AG04449 (cell line): ENCODE measurements at regions not wholly inside any gene's neighbourhood (a gene's known extent, or its start where the extent isn't known, plus 50 kb on each side); places are given as distances from the start of the nearest gene placed in this dataset.
"Not testable (repeated sequence)": the region's sequence is repeated elsewhere in the genome, so short reads cannot be mapped to it uniquely, and the experiment has no call there.

Source experiments
- CTCF ChIA-PET: fragments of 350-600 bp; formaldehyde crosslinking; extraction: SDS; loops from one replicate; lab custom pipeline; 2021; ENCODE audit warnings: antibody characterized with exemption; lab: Yijun Ruan, JAX
- POLR2A ChIA-PET: fragments of 400-600, 350-600 bp; formaldehyde crosslinking; extraction: SDS; loops from one replicate; lab custom pipeline; 2020; ENCODE audit warnings: antibody characterized with exemption, inconsistent platforms; lab: Yijun Ruan, JAX
- DNase-seq: peaks from one replicate; pipeline ENCODE4 v3.0.0-alpha.2; 2010; ENCODE audit warnings: low read depth, low spot score
- H3K4me3 ChIP-seq: 2 replicates; pipeline ENCODE4 v1.5.1; 2011; ENCODE audit warnings: low read depth, mild to moderate bottlenecking, control low read depth, low read length
- TF ChIP-seq, protein P1 (sequence below): IDR thresholded peaks from one replicate; pipeline ENCODE4 v1.5.1; 2011; ENCODE audit warnings: mild to moderate bottlenecking, moderate library complexity, low read length, control low read depth, inconsistent platforms; ENCODE audit not compliant: insufficient read depth; ENCODE audit errors: missing control alignments

DNA sequence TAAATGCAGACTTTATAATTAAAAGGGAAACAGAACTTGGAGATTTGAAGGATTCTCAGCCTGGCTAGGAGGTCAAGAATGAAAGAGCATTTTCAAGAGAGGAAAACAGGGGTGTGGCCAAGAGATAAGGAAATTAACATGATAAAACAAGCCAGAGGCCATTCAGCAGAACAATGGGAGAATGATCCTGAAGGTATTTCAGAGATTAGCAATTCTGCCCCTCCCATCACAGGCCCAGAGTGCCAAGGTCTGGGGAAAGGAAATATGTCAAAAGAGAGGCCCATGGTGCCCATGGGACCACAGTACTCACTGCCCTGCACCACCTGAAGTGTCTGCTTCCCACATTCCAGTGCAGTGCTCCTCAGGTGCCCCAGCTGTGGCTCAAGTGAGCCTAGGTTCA lies 188.5 kb upstream of the STS start:
- DNase-seq, result no peak
- H3K4me3 ChIP-seq, result no peak overlapping the region
- TF ChIP-seq, protein P1, sequence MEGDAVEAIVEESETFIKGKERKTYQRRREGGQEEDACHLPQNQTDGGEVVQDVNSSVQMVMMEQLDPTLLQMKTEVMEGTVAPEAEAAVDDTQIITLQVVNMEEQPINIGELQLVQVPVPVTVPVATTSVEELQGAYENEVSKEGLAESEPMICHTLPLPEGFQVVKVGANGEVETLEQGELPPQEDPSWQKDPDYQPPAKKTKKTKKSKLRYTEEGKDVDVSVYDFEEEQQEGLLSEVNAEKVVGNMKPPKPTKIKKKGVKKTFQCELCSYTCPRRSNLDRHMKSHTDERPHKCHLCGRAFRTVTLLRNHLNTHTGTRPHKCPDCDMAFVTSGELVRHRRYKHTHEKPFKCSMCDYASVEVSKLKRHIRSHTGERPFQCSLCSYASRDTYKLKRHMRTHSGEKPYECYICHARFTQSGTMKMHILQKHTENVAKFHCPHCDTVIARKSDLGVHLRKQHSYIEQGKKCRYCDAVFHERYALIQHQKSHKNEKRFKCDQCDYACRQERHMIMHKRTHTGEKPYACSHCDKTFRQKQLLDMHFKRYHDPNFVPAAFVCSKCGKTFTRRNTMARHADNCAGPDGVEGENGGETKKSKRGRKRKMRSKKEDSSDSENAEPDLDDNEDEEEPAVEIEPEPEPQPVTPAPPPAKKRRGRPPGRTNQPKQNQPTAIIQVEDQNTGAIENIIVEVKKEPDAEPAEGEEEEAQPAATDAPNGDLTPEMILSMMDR, result no peak
- CTCF ChIA-PET, result no interaction called here
- POLR2A ChIA-PET, result no interaction called here

DNA sequence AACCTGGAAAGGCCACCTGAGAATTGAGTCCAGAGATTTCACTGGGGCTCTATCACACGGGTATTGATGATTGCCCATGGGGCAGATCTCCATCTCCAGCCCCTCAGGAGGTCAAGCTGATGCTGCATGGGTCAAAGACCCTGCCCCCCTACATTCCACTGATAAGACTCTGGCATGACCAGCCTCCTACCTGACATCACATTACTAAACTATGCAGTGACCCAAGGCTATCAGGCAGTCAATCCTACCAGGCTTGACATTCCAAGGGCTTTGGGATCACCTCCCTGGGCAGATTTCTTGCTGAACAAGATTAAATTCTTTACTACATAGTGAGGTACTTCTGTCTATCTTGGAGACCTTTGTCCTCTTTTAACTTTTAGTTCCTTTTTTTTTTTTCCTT lies 192.7 kb upstream of the STS start:
- H3K4me3 ChIP-seq, result no peak overlapping the region
- no peak for DNase-seq
- TF ChIP-seq, protein P1, result no peak
- ChIA-PET CTCF (no interaction called here), POLR2A (no interaction called here)

DNA sequence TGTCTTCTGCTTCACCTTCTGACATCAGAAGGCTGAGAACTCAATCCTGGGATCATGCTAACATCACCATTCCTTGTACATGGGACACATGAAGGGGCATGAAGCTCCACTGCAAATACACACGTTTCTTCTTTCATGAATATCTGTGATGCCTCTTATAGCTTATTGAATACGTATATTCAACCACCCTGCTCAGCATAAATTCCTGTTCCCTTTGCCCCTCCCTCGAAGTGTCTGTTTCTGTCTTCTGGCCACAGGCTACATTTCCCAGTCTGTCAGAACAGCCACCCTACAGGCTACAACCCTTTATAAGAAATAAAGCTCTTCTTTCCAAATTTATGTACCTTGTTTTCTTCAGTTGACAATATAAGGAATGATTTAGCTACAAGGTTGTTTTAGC lies 201.3 kb upstream of the STS start:
- no peak overlapping the region for H3K4me3 ChIP-seq
- ChIA-PET POLR2A (no interaction called here), CTCF (no interaction called here)
- TF ChIP-seq, protein P1, result no peak
- DNase-seq, result no peak

DNA sequence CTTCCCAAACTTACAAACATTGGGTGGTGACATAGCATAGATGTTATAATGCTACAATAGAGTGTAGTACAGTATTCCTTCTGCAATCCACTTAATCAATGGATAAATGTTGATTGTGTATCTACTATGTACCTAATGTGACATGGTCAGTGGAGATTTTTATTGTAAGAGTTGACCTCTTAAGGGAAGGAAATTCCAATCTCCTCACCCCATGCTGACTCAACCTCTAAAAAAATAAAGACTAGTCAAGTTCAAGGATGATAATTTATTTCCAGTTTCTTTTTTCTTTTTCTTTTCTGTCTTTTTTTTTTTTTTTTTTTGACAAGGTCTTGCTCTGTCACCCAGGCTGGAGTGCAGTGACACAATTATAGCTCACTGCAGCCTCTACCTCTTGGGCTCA lies 206.5 kb upstream of the STS start:
- ChIA-PET CTCF (no interaction called here), POLR2A (no interaction called here)
- no peak for DNase-seq
- TF ChIP-seq, protein P1, result no peak
- H3K4me3 ChIP-seq, result no peak overlapping the region

DNA sequence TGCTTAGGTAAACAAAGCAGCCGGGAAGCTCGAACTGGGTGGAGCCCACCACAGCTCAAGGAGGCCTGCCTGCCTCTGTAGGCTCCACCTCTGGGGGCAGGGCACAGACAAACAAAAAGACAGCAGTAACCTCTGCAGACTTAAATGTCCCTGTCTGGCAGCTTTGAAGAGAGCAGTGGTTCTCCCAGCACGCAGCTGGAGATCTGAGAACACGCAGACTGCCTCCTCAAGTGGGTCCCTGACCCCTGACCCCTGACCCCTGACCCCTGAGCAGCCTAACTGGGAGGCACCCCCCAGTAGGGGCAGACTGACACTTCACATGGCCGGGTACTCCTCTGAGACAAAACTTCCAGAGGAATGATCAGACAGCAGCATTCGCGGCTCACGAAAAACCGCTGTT lies 214.6 kb upstream of the STS start:
- CTCF ChIA-PET, H3K4me3 ChIP-seq, POLR2A ChIA-PET, DNase-seq: not testable (repeated sequence)

DNA sequence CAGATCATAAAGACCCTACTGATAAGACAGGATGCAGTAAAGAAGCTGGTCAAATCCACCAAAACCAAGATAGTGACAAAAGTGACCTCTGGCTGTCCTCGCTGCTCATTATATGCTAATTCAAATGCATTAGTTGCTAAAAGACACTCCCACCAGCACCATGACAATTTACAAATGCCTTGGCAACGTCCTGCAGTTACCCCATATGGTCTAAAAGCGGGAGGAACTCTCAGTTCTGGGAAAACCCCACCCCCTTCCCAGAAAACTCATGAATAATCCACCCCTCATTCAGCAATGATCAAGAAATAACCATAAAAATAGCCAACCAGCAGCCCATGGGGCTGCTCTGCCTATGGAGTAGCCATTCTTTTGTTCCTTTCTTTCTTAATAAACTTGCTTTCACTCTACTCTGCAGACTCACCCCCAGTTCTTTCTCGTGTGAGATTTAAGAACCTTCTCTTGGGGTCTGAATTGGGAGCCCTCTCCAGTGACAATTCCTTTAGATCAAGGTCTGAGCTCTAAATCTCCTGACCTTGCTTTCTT lies 217.1 kb upstream of the STS start:
- DNase-seq, result no peak
- ChIA-PET CTCF (no interaction called here), POLR2A (no interaction called here)
- no peak overlapping the region for H3K4me3 ChIP-seq
- TF ChIP-seq, protein P1, result no peak

DNA sequence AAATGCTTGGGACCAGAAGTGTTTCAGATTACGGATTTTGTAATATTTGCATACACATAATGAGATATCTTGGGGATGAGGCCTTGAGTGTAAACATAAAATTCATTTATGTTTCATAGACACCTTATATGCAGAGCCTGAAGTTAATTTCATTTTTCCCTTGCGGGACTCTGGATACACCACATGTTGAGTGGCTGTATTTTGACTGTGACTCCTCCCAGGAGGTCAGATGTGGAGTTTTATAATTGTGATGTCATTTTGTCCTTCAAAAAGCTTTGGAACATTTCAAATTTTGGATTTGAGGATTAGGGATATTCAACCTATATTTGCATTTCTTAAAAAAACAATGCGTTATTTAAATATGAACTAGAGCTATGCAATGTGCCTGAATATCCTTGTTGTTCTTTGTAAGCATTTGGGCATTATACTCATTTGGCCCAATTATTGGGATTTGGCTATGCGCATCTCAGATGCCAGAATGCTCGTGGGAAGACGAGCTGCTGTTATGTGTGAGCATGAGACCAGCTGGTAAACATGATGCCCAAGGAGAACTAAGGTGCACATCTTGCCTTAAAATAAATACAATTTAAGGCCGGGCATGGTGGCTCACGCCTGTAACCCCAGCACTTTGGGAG lies 223.0 kb upstream of the STS start:
- ChIA-PET POLR2A (no interaction called here), CTCF (no interaction called here)
- TF ChIP-seq, protein P1, result no peak

More for the DNA sequence above, 223.0 kb upstream of the STS start:
- no peak for DNase-seq
- no peak overlapping the region for H3K4me3 ChIP-seq
